ENCODE measurements at regions not wholly inside any gene's neighbourhood (a gene's known extent, or its start where the extent isn't known, plus 50 kb on each side); places are given as distances from the start of the nearest gene placed in this dataset.
A peak's percentile ranks its signal among the peaks of the same experiment; 100 is the strongest.

DNA sequence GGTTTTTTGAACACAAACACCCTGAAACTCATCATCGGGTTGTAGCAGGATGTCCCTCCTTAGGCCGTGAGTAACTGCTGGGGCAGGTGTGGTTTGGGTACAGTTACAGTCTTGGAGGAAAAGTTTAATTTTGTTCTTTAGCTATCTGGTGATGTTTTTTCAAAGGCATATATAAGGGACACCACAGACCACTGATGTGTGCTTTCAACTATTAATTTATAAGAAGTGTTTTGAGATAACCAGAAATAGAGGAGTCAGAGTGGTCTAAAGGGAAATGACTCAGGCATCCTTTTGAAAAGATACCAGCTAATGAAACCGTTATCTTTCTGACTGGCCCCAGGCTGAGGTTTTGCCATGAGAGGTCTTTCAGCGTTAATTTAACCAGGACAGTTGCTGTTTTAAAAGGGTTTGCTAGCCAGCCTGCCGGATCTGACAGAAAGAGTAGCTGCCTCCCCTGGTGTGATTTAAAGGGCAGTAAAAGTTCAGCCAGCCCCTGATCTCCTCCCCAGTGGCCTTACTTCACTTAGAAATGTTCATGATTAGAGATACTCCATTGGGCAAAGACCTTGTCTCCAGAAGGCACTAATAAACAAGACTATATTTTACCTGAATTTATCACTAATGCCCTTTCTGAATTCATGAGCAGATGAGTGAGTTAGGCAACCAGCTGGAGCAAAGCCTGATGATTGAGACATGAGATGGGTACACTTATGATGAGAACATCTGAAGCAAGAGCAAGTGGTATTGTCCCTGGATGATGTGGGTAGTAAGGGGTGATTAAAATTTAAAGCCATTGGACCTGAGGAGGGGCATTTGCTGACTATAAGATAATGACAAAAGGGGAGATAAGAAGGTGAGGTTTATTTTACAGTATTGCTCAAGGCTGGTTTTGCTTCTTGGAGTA, 482.5 kb upstream of the TBL1XR1 start:
- DNase-seq (ENCODE audit: low read depth, low spot score) = peak; percentile 77
- H3K4me3 ChIP-seq (ENCODE audit: low read depth, low read length) = no peak overlapping the region
- TF ChIP-seq, protein P1, sequence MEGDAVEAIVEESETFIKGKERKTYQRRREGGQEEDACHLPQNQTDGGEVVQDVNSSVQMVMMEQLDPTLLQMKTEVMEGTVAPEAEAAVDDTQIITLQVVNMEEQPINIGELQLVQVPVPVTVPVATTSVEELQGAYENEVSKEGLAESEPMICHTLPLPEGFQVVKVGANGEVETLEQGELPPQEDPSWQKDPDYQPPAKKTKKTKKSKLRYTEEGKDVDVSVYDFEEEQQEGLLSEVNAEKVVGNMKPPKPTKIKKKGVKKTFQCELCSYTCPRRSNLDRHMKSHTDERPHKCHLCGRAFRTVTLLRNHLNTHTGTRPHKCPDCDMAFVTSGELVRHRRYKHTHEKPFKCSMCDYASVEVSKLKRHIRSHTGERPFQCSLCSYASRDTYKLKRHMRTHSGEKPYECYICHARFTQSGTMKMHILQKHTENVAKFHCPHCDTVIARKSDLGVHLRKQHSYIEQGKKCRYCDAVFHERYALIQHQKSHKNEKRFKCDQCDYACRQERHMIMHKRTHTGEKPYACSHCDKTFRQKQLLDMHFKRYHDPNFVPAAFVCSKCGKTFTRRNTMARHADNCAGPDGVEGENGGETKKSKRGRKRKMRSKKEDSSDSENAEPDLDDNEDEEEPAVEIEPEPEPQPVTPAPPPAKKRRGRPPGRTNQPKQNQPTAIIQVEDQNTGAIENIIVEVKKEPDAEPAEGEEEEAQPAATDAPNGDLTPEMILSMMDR (IDR thresholded peaks at IDR 0.05; ENCODE audit: low read depth, low read length) = no peak
- in situ Hi-C loops (cut with HindIII; ENCODE audit: low sequenced_read_pairs) = no loop called here

DNA sequence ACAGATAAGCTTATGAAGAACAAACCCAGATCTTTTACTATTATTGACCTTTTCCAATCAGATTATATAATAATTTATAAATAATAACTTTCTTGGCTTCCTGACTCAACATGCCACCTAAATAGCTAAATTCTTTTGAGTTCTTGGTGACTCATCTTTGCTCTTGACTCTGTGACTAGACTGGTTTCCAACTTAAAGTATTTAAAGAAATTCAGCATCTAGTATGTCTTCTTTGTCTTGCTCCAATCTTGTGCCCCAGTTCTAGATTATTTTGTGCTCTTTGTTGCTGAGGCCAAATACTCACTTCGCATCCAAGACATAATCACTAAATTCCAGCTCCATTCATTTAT, 483.2 kb upstream of the TBL1XR1 start:
- no peak overlapping the region for H3K4me3 ChIP-seq (ENCODE audit: low read depth, low read length)
- TF ChIP-seq, protein P1 (IDR thresholded peaks at IDR 0.05; ENCODE audit: low read depth, low read length) = no peak
- in situ Hi-C loops (cut with HindIII; ENCODE audit: low sequenced_read_pairs) = no loop called here
- DNase-seq (ENCODE audit: low read depth, low spot score) = peak; percentile 54

DNA sequence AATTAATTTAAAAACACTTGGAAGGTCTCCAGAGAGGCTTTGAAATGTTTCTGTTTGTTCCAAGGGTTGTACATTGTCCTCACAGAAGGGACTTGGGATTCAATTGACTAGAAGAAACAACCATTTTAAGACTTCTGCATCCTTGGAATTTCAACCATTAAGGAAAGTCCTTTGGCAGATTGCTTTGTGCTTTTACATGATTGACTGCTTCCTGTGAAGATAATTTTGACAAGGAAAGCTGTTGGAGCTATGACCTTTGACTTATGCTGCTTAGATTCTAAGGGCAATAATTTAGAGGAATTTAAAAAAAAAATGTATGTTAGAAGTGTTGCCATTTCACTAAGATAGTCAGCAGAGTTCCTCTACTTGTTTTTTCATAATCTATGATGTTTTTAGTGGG, 483.9 kb upstream of the TBL1XR1 start:
- no peak overlapping the region for H3K4me3 ChIP-seq (ENCODE audit: low read depth, low read length)
- in situ Hi-C loops (cut with HindIII; ENCODE audit: low sequenced_read_pairs) = no loop called here
- TF ChIP-seq, protein P1 (IDR thresholded peaks at IDR 0.05; ENCODE audit: low read depth, low read length) = no peak
- no peak for DNase-seq (ENCODE audit: low read depth, low spot score)

DNA sequence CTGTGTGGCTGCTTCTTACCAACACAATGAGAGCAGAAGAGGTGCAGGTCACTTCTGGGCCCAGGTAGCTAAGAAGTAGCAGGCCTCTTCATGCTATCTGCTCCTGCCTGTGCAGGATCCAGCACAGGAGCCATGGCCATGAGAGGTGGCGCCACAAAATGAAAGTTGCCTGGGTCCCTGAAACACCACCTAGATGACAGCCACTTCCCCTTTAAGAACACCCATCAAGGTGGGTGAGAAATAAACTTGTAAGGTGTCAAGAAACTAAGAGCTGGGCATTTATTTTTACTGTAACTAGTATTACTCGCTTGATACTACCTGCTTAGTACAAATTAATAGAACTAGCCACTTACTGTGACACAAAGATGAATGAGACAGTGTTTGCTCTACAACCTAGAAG, 484.6 kb upstream of the TBL1XR1 start:
- H3K4me3 ChIP-seq (ENCODE audit: low read depth, low read length) = no peak overlapping the region
- TF ChIP-seq, protein P1 (IDR thresholded peaks at IDR 0.05; ENCODE audit: low read depth, low read length) = no peak
- no peak for DNase-seq (ENCODE audit: low read depth, low spot score)
- in situ Hi-C loops (cut with HindIII; ENCODE audit: low sequenced_read_pairs) = no loop called here

DNA sequence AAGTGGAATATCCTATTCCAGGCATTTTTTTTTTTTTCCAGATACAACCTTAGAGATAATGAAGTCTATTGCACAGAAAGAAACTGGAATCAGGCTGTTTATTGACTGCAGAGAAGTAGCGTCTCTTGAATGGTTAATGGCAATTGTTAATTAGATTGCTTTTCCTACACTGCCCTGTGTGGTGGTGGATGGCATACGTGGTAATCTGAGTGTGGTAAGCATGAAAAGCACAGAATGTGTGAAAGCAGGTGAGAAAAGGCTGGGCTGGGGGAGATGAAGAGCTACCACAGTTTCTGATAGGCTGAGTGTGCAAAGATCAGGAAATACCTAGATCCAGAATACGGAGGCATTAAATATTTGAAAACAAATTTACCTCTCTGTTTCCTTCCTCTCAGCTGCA, 486.3 kb upstream of the TBL1XR1 start:
- in situ Hi-C loops (cut with HindIII; ENCODE audit: low sequenced_read_pairs) = no loop called here
- TF ChIP-seq, protein P1 (IDR thresholded peaks at IDR 0.05; ENCODE audit: low read depth, low read length) = no peak
- DNase-seq (ENCODE audit: low read depth, low spot score) = no peak
- H3K4me3 ChIP-seq (ENCODE audit: low read depth, low read length) = no peak overlapping the region

DNA sequence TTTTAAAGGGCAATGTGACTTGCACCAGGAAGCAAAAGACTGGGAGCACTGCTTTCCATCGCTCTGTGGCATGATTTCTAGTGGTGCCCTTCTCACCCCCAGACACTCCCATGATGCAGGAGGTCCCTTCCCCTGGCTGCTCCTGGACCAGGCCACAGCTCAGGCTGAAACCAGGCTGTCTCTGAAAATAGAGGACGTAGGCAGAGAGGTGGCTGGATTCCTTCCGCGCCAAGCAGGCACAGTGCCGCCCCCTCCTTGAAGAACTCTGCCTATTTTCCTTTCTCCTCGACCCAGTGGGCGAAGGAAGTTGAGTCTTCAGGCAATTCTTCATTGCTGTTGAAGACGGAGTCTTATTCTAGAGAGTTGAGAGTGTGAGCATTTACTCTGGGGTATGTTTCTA, 489.4 kb upstream of the TBL1XR1 start:
- TF ChIP-seq, protein P1 (IDR thresholded peaks at IDR 0.05; ENCODE audit: low read depth, low read length) = no peak
- DNase-seq (ENCODE audit: low read depth, low spot score) = no peak
- no peak overlapping the region for H3K4me3 ChIP-seq (ENCODE audit: low read depth, low read length)
- in situ Hi-C loops (cut with HindIII; ENCODE audit: low sequenced_read_pairs) = no loop called here

All from astrocyte of the spinal cord (primary cell).